HEK293T (cell line): ENCODE measurements at regions not wholly inside any gene's neighbourhood (a gene's known extent, or its start where the extent isn't known, plus 50 kb on each side); places are given as distances from the start of the nearest gene placed in this dataset.

ENCODE experiments used
- CTCF ChIA-PET: fragments of 350-600 bp; formaldehyde crosslinking; extraction: SDS; loops from one replicate; lab custom pipeline; 2021; ENCODE audit warnings: antibody characterized with exemption, inconsistent platforms; lab: Yijun Ruan, JAX
- POLR2A ChIA-PET: fragments of 350-600 bp; formaldehyde crosslinking; extraction: SDS; loops from one replicate; lab custom pipeline; 2020; ENCODE audit warnings: antibody characterized with exemption, inconsistent platforms; lab: Yijun Ruan, JAX
- DNase-seq: peaks from one replicate; pipeline ENCODE4 v3.0.0; 2012; ENCODE audit warnings: mixed read lengths; ENCODE audit errors: extremely low spot score
- ARNT ChIP-seq: fragments of 450-650 bp; IDR thresholded peaks from 2 replicates; pipeline ENCODE4 v1.6.1; 2017; ENCODE audit warnings: mild to moderate bottlenecking
- BHLHE40 ChIP-seq: fragments of 450-650 bp; IDR thresholded peaks from 2 replicates; pipeline ENCODE4 v1.6.1; 2016; ENCODE audit warnings: mild to moderate bottlenecking, moderate library complexity, borderline replicate concordance
- CTBP1 ChIP-seq: fragments of 450-650 bp; IDR thresholded peaks from 2 replicates; pipeline ENCODE4 v1.6.1; 2016; ENCODE audit warnings: borderline replicate concordance
- ELF4 ChIP-seq: fragments of 450-650 bp; IDR thresholded peaks from 2 replicates; pipeline ENCODE4 v1.6.1; 2017; ENCODE audit warnings: antibody characterized with exemption
- FOXA1 ChIP-seq: fragments of 450-650 bp; IDR thresholded peaks from 2 replicates; pipeline ENCODE4 v1.6.1; 2016; ENCODE audit warnings: mild to moderate bottlenecking
- FOXK2 ChIP-seq: fragments of 450-650 bp; IDR thresholded peaks from 2 replicates; pipeline ENCODE4 v1.6.1; 2016; ENCODE audit warnings: mild to moderate bottlenecking
- FOXM1 ChIP-seq: fragments of 450-650 bp; IDR thresholded peaks from 2 replicates; pipeline ENCODE4 v1.6.1; 2017; ENCODE audit warnings: mild to moderate bottlenecking, borderline replicate concordance
- HDGF ChIP-seq: fragments of 450-650 bp; IDR thresholded peaks from 2 replicates; pipeline ENCODE4 v1.6.1; 2017; ENCODE audit warnings: antibody characterized with exemption, borderline replicate concordance
- L3MBTL2 ChIP-seq: fragments of 450-650 bp; conservative IDR thresholded peaks from 2 replicates; pipeline ENCODE4 v1.6.1; 2016; ENCODE audit warnings: mild to moderate bottlenecking
- LEF1 ChIP-seq: fragments of 450-650 bp; IDR thresholded peaks from 2 replicates; pipeline ENCODE4 v1.6.1; 2017; ENCODE audit warnings: mild to moderate bottlenecking, borderline replicate concordance
- NFRKB ChIP-seq: fragments of 450-650 bp; IDR thresholded peaks from 2 replicates; pipeline ENCODE4 v1.6.1; 2016; ENCODE audit warnings: mild to moderate bottlenecking, moderate library complexity
- PKNOX1 ChIP-seq: fragments of 450-650 bp; IDR thresholded peaks from 2 replicates; pipeline ENCODE4 v1.6.1; 2016
- SP1 ChIP-seq: fragments of 450-650 bp; IDR thresholded peaks from 2 replicates; pipeline ENCODE4 v1.6.1; 2017
- SUZ12 ChIP-seq: fragments of 450-650 bp; IDR thresholded peaks from 2 replicates; pipeline ENCODE4 v1.6.1; 2016; ENCODE audit warnings: mild to moderate bottlenecking
- TARDBP ChIP-seq: fragments of 450-650 bp; IDR thresholded peaks from 2 replicates; pipeline ENCODE4 v1.6.1; 2016
- ZNF384 ChIP-seq: fragments of 450-650 bp; IDR thresholded peaks from 2 replicates; pipeline ENCODE4 v1.6.1; 2016

GRCh38 chr1:73811798-73812197, 386.2 kb downstream of the LRRIQ3 start:
- POLR2A ChIA-PET: no interaction called here
- no peak for TF ChIP-seq PKNOX1
- TF ChIP-seq ELF4: no peak
- DNase-seq: no peak
- CTCF ChIA-PET: no interaction called here

GRCh38 chr1:73804935-73805334, 393.0 kb downstream of the LRRIQ3 start:
- no peak for DNase-seq
- ChIA-PET POLR2A (no interaction called here), CTCF (no interaction called here)

GRCh38 chr1:73803380-73803779, 394.6 kb downstream of the LRRIQ3 start:
- no peak for TF ChIP-seq NFRKB
- TF ChIP-seq FOXA1: no peak
- TF ChIP-seq HDGF: no peak
- no peak for TF ChIP-seq FOXM1
- no peak for TF ChIP-seq ELF4
- no peak for TF ChIP-seq TARDBP
- no peak for TF ChIP-seq L3MBTL2
- no peak for TF ChIP-seq SUZ12
- no peak for TF ChIP-seq ZNF384
- TF ChIP-seq LEF1: no peak
- no peak for TF ChIP-seq CTBP1
- TF ChIP-seq PKNOX1: no peak
- no peak for TF ChIP-seq SP1
- no peak for DNase-seq
- ChIA-PET CTCF (no interaction called here), POLR2A (no interaction called here)

More at GRCh38 chr1:73804935-73805334, 393.0 kb downstream of the LRRIQ3 start:
- TF ChIP-seq ZNF384: no peak
- TF ChIP-seq ELF4: no peak
- no peak for TF ChIP-seq HDGF
- TF ChIP-seq PKNOX1: no peak
- TF ChIP-seq SUZ12: no peak
- no peak for TF ChIP-seq NFRKB
- TF ChIP-seq L3MBTL2: no peak
- no peak for TF ChIP-seq TARDBP
- no peak for TF ChIP-seq FOXM1
- no peak for TF ChIP-seq FOXA1
- TF ChIP-seq ARNT: no peak

GRCh38 chr1:73801912-73802429, 396.0 kb downstream of the LRRIQ3 start:
- TF ChIP-seq HDGF (no peak), FOXM1 (no peak), ZNF384 (no peak), FOXK2 (no peak), NFRKB (no peak), CTBP1 (no peak), FOXA1 (no peak), LEF1 (no peak), ARNT (no peak), SP1 (no peak), TARDBP (no peak), ELF4 (no peak)
- POLR2A ChIA-PET: no interaction called here
- CTCF ChIA-PET: no interaction called here
- no peak for DNase-seq

- DNase-seq: no peak
- TF ChIP-seq FOXA1 (no peak), NFRKB (no peak), SUZ12 (no peak), ELF4 (no peak)
- POLR2A ChIA-PET: no interaction called here
- CTCF ChIA-PET: interaction anchor here (0.5 kb wide), 1 partner anchor 126 kb away, joined by 3 read pairs; no protein-coding TSS in a partner anchor
Measured at GRCh38 chr1:73800376-73800775, 397.6 kb downstream of the LRRIQ3 start.

- ChIA-PET CTCF (no interaction called here), POLR2A (no interaction called here)
- TF ChIP-seq ARNT: no peak
- TF ChIP-seq CTBP1: no peak
- TF ChIP-seq L3MBTL2: no peak
- no peak for TF ChIP-seq NFRKB
- no peak for TF ChIP-seq FOXA1
- no peak for TF ChIP-seq FOXK2
- TF ChIP-seq TARDBP: no peak
- no peak for DNase-seq
Measured at GRCh38 chr1:73789965-73790364, 408.0 kb downstream of the LRRIQ3 start.

- POLR2A ChIA-PET: no interaction called here
- CTCF ChIA-PET: no interaction called here
- no peak for TF ChIP-seq SP1
- no peak for TF ChIP-seq L3MBTL2
- no peak for TF ChIP-seq NFRKB
- no peak for TF ChIP-seq ELF4
- TF ChIP-seq TARDBP: no peak
- no peak for TF ChIP-seq LEF1
- TF ChIP-seq BHLHE40: no peak
- TF ChIP-seq SUZ12: no peak
- no peak for DNase-seq
Measured at GRCh38 chr1:73784026-73784425, 413.9 kb downstream of the LRRIQ3 start.

- ChIA-PET CTCF (no interaction called here), POLR2A (no interaction called here)
- no peak for DNase-seq
- TF ChIP-seq FOXM1 (no peak), SP1 (no peak), TARDBP (no peak), LEF1 (no peak), NFRKB (no peak), CTBP1 (no peak), ELF4 (no peak), FOXA1 (no peak), BHLHE40 (no peak), ARNT (no peak), L3MBTL2 (no peak), FOXK2 (no peak), SUZ12 (no peak), HDGF (no peak), ZNF384 (no peak), PKNOX1 (no peak)
Measured at GRCh38 chr1:73783352-73783751, 414.6 kb downstream of the LRRIQ3 start.
